ENCODE measurements at regions not wholly inside any gene's neighbourhood (a gene's known extent, or its start where the extent isn't known, plus 50 kb on each side); places are given as distances from the start of the nearest gene placed in this dataset.

- H3K4me3 ChIP-seq (ENCODE audit: low read length): no peak overlapping the region
- TF ChIP-seq CTCF (conservative IDR thresholded peaks at IDR 0.05; ENCODE audit: low read length): no peak
- no peak for DNase-seq (ENCODE audit: low read depth)
Observed at GRCh38 chr4:33395731-33396485, 2675.7 kb downstream of the PCDH7 start.

GRCh38 chr4:33400504-33400903 lies 2680.3 kb downstream of the PCDH7 start:
- no peak for DNase-seq (ENCODE audit: low read depth)
- no peak for TF ChIP-seq CTCF (conservative IDR thresholded peaks at IDR 0.05; ENCODE audit: low read length)

GRCh38 chr4:33407496-33407895 lies 2687.3 kb downstream of the PCDH7 start:
- TF ChIP-seq CTCF (conservative IDR thresholded peaks at IDR 0.05; ENCODE audit: low read length): no peak
- H3K4me3 ChIP-seq (ENCODE audit: low read length): no peak overlapping the region

More at GRCh38 chr4:33400504-33400903, 2680.3 kb downstream of the PCDH7 start:
- H3K4me3 ChIP-seq (ENCODE audit: low read length): no peak overlapping the region

GRCh38 chr4:33411182-33411581 lies 2691.0 kb downstream of the PCDH7 start:
- DNase-seq (ENCODE audit: low read depth): no peak
- H3K4me3 ChIP-seq (ENCODE audit: low read length): no peak overlapping the region
- TF ChIP-seq CTCF (conservative IDR thresholded peaks at IDR 0.05; ENCODE audit: low read length): no peak

More at GRCh38 chr4:33407496-33407895, 2687.3 kb downstream of the PCDH7 start:
- no peak for DNase-seq (ENCODE audit: low read depth)

GRCh38 chr4:33421887-33422286 lies 2701.7 kb downstream of the PCDH7 start:
- no peak for DNase-seq (ENCODE audit: low read depth)
- no peak overlapping the region for H3K4me3 ChIP-seq (ENCODE audit: low read length)

GRCh38 chr4:33422656-33423055 lies 2702.5 kb downstream of the PCDH7 start:
- H3K4me3 ChIP-seq (ENCODE audit: low read length): no peak overlapping the region
- no peak for DNase-seq (ENCODE audit: low read depth)
- TF ChIP-seq CTCF (conservative IDR thresholded peaks at IDR 0.05; ENCODE audit: low read length): no peak

More at GRCh38 chr4:33421887-33422286, 2701.7 kb downstream of the PCDH7 start:
- TF ChIP-seq CTCF (conservative IDR thresholded peaks at IDR 0.05; ENCODE audit: low read length): no peak

- H3K4me3 ChIP-seq (ENCODE audit: low read length): no peak overlapping the region
- no peak for TF ChIP-seq CTCF (conservative IDR thresholded peaks at IDR 0.05; ENCODE audit: low read length)
- no peak for DNase-seq (ENCODE audit: low read depth)
Observed at GRCh38 chr4:33425936-33426335, 2705.8 kb downstream of the PCDH7 start.
